Body of pancreas (tissue), 4 donors: ENCODE measurements at regions not wholly inside any gene's neighbourhood (a gene's known extent, or its start where the extent isn't known, plus 50 kb on each side); places are given as distances from the start of the nearest gene placed in this dataset.
"Not testable (repeated sequence)": the region's sequence is repeated elsewhere in the genome, so short reads cannot be mapped to it uniquely, and the experiment has no call there.

Experiments used
- CTCF ChIP-seq, 7 experiments: fragments of 450-650 bp in 4 of 7; fragments of 200-600 bp in 3 of 7; sonication (generic) in 3 of 7; IDR thresholded peaks; one replicate each; pipeline ENCODE4 v1.5.1; 2016 to 2019; ENCODE audit warnings: antibody characterized with exemption in 7 of 7
- POLR2A ChIP-seq, 3 donors: fragments of 450-650 bp; IDR thresholded peaks; one replicate each; pipeline ENCODE4 v1.6.1; 2016; ENCODE audit warnings: antibody characterized with exemption in 3 of 3, mild to moderate bottlenecking in 2 of 3

GRCh38 chr1:60489916-60490480 lies 416.4 kb upstream of the C1orf87 start:
- not testable (repeated sequence) for TF ChIP-seq POLR2A, CTCF (IDR thresholded peaks at IDR 0.05)
